AG09309 (cell line): ENCODE measurements at regions not wholly inside any gene's neighbourhood (a gene's known extent, or its start where the extent isn't known, plus 50 kb on each side); places are given as distances from the start of the nearest gene placed in this dataset.
A peak's percentile ranks its signal among the peaks of the same experiment; 100 is the strongest.
"Not testable (repeated sequence)": the region's sequence is repeated elsewhere in the genome, so short reads cannot be mapped to it uniquely, and the experiment has no call there.

Experiments
- DNase-seq: peaks from one replicate; pipeline ENCODE4 v3.0.0-alpha.2; 2010; ENCODE audit warnings: low read depth
- H3K4me3 ChIP-seq: 2 replicates; pipeline ENCODE4 v1.5.1; 2011; ENCODE audit warnings: mild to moderate bottlenecking, low read depth, low read length, moderate library complexity; ENCODE audit not compliant: control insufficient read depth

- DNase-seq, H3K4me3 ChIP-seq: not testable (repeated sequence)
These were observed 63.5 kb downstream of the UNC93B1 start for GRCh38 chr11:67940440-67940839.

GRCh38 chr11:67938964-67939363 is 64.9 kb downstream of the UNC93B1 start:
- not testable (repeated sequence) for DNase-seq, H3K4me3 ChIP-seq

DNA sequence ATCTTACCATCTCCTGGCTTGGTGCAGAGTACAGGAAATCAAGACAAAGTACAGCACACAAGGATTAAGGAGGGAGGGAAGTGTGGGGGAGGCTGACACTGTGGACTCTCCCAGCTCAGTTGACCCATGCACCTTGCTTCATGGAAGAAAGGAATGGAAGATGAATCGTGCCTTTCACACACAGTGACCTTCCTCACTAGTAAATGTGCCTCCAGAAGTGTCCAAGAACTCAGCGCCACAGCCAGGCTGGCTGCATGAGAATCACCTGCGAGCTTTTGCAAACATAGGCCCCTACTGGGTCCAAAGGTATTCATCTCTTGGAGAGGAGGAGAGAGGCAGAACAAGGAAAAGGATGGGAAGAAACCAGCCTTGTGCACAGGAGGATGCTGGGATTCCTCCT is 65.5 kb downstream of the UNC93B1 start:
- H3K4me3 ChIP-seq, DNase-seq: not testable (repeated sequence)

- H3K4me3 ChIP-seq, DNase-seq: not testable (repeated sequence)
These were observed 80.3 kb downstream of the UNC93B1 start for GRCh38 chr11:67923565-67923964.

GRCh38 chr11:67920546-67920945 is 83.4 kb downstream of the UNC93B1 start:
- not testable (repeated sequence) for DNase-seq

GRCh38 chr11:67912184-67912583 is 91.7 kb downstream of the UNC93B1 start:
- DNase-seq, H3K4me3 ChIP-seq: not testable (repeated sequence)

More at GRCh38 chr11:67920546-67920945, 83.4 kb downstream of the UNC93B1 start:
- not testable (repeated sequence) for H3K4me3 ChIP-seq

DNA sequence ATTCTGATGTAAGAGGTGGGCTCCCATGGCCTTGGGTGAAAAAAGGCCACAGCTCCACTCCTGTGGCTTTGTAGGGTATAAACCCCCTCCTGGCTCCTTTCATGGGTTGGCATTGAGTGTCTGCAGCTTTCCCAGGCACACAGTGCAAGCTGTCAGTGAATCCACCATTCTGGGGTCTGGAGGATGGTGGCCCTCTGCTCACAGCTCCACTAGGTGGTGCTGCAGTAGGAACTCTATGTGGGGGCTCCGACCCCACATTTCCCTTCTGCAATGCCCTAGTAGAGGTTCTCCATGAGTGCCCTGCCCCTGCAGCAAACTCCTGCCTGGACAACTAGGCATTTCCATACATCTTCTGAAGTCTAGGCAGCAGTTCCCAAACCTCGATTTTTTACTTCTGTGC is 92.7 kb downstream of the UNC93B1 start:
- DNase-seq, H3K4me3 ChIP-seq: not testable (repeated sequence)

DNA sequence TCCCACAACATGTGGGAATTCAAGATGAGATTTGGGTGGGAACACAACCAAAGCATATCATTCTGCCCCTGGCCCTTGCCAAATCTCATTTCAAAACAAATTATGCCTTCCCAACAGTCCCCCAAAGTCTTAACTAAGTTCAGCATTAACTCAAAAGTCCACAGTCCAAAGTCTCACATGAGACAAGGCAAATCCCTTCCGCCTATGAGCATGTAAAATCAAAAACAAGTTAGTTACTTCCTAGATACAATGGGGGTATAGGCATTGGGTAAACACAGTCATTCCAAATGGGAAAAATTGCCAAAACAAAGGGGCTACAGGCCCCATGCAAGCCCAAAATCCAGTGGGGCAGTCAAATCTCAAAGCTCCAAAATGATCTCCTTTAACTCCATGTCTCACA is 93.1 kb downstream of the UNC93B1 start:
- DNase-seq, H3K4me3 ChIP-seq: not testable (repeated sequence)

DNA sequence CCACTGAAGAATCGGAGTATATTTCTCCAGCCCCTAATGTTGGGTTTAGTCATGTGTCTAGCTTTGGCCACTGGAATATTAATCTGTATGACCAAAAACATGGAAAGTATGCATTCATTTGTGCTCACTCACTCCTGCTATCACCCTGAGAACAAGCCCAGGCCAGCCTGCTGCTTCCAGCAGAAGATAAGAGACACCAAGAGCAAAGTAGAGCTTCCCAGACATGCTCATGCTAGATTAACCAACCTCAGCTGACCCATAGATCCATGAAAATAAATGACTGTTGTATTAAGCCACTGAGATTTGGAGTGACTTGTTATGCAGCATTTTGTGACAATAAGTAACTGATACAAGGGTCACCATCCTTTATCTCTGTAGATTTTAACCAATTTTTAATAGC is 96.9 kb downstream of the UNC93B1 start:
- not testable (repeated sequence) for H3K4me3 ChIP-seq, DNase-seq

DNA sequence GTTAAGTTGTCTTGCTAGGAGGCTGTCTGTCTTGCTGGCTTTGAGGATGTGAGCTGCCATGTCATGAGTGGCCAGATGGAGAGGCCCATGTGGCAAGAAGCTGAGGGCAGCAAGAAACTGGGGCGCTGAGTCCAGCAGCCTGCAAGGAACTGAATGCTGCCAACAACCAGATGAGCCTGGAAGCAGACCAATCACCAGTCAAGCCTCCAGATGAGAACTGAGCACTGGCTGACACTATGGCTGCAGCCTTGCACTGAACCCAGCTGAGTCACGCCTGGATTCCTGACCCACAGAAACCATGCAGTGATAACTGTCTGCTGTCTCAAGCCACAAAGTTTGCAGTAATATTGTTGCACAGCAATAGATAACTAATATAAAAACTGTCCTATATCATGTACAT is 104.4 kb downstream of the UNC93B1 start:
- peak; percentile 8 for DNase-seq
- H3K4me3 ChIP-seq: not testable (repeated sequence)

- not testable (repeated sequence) for DNase-seq, H3K4me3 ChIP-seq
These were observed 110.4 kb downstream of the UNC93B1 start for GRCh38 chr11:67893487-67893886.

- DNase-seq, H3K4me3 ChIP-seq: not testable (repeated sequence)
These were observed 114.3 kb downstream of the UNC93B1 start for GRCh38 chr11:67889646-67890045.

GRCh38 chr11:67888056-67888455 is 115.8 kb downstream of the UNC93B1 start:
- not testable (repeated sequence) for H3K4me3 ChIP-seq, DNase-seq

- H3K4me3 ChIP-seq: not testable (repeated sequence)
These were observed 117.2 kb downstream of the UNC93B1 start for GRCh38 chr11:67886672-67887071.

GRCh38 chr11:67886207-67886606 is 117.7 kb downstream of the UNC93B1 start:
- H3K4me3 ChIP-seq, DNase-seq: not testable (repeated sequence)

More at GRCh38 chr11:67886672-67887071, 117.2 kb downstream of the UNC93B1 start:
- not testable (repeated sequence) for DNase-seq

- not testable (repeated sequence) for DNase-seq, H3K4me3 ChIP-seq
These were observed 118.3 kb downstream of the UNC93B1 start for GRCh38 chr11:67885574-67885973.

- DNase-seq: not testable (repeated sequence)
These were observed 118.9 kb downstream of the UNC93B1 start for GRCh38 chr11:67884761-67885558.

DNA sequence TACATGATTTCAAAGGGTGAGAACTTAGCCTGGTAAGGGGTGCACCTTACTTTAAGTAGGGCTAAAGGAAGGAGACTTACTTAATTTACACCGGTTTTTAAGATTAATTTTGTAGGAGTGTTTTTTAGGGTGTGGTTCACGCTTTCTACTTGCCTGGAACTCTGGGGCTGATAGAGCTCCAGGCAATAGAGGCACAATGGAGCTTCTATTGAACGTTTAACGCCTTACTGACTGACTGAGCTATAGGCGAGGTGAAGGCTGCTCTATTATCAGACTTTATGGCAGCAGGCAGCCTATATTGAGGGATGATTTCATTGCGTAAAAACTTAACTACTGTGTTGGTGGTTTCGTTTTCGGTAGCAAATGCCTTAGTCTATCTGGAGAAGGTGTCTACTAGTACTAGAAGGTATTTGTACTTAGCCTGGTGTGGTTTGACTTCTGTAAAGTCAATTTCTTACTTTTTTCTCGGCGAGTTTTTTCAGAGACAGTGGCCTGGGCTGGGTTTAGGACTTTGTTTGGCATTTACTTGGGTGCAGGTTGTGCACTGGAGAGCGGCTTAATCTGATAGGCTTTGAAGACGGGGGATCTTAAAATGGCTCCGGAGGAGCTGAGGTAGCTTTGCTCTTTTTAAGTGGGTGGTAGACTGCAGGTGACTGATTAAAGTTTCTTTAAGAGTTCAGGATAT is 119.7 kb downstream of the UNC93B1 start:
- not testable (repeated sequence) for DNase-seq, H3K4me3 ChIP-seq

More at GRCh38 chr11:67884761-67885558, 118.9 kb downstream of the UNC93B1 start:
- H3K4me3 ChIP-seq: not testable (repeated sequence)

DNA sequence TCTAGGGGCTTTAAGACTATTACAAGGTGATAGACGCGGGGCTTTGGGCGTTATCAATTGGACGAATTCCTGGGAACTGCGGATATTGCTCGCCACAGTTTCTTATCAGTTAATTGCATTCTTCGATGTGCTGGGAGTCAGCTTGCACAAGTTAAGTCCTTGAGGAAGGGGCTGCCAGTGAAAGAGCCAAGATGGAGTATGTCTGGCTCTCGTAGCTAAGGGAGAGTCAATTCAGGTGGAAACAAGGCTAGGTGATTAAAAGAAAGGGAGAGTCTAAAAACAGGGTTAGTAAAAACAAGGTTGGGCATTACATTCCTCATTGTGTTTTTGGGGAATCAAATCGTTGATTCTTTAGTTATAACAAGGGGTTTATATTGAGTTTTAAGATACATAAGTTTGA is 121.6 kb downstream of the UNC93B1 start:
- not testable (repeated sequence) for DNase-seq, H3K4me3 ChIP-seq
